ENCODE measurements at regions not wholly inside any gene's neighbourhood (a gene's known extent, or its start where the extent isn't known, plus 50 kb on each side); places are given as distances from the start of the nearest gene placed in this dataset.

DNA sequence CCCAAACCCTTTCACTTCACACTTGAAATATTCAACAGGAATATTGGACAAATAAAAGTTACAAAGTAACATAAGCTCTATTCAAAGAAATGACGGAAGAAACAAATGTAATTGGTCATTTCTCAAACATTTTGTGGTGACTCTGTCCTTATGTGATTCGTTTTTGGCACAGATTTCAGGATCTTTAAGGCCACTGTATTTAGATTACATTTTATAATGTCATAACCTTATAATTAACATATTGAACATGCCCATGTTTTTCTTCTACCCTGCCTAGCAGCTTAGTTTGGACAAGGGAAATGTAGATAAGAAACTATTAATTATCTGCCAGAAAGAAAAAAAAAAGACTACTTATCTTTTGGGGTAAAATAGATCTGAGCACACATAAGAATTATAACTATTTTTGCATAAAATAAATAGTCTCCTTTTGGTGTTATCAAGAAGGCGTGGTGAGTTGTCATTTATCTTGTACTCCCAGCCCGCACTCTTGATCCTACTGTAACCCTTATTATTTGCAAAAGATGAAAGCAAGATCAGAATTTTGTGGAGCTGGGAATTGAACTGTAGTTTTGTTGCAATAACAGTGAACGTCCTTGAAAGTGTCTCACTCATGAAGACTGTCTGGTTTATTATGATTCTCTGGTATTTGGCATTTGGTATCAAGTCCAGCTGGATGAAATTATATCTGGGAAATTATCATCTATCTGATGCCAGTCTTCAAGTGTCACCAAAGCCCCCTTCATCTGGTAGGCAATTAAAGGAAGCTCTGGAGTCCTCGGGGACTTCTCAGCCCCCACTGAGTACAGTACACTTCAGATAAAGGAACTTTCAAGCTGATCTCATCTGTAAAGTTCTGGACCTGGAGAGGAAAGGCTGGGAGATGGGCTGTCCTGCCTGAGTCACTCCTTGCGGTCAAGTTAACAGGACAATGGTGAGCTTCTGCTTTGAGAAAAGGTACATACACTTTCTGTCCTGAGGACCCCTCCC, 175.7 kb upstream of the INHBA start:
- no peak for DNase-seq (ENCODE audit: low read depth)

- DNase-seq (ENCODE audit: low read depth), result no peak
Measured at GRCh38 chr7:41877118-41877517, 174.2 kb upstream of the INHBA start.

DNA sequence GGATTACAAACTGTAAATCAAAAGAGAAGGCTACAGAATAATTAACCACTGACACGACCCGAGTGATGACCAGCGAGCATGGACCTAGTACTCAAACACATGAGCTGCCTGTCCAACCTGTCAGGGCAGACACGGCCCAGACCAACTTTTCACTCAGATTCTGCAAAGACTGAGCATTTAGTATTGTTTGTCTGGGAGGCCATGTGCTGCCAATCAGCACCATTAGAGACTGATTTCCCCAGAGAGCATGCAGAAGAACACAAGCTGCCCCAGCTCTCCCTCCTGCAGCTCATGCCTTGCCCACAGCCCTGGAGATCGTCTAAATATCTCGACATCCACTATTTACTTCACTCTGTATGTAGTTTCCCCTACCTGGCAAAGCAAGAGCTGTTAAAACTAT, 172.6 kb upstream of the INHBA start:
- no peak for DNase-seq (ENCODE audit: low read depth)

GRCh38 chr7:41874201-41874785, 171.4 kb upstream of the INHBA start:
- DNase-seq (ENCODE audit: low read depth), result no peak

- DNase-seq (ENCODE audit: low read depth), result no peak
Measured at GRCh38 chr7:41873741-41874140, 170.9 kb upstream of the INHBA start.

GRCh38 chr7:41872966-41873365, 170.1 kb upstream of the INHBA start:
- DNase-seq (ENCODE audit: low read depth), result no peak

- DNase-seq (ENCODE audit: low read depth), result no peak
Measured at GRCh38 chr7:41870461-41871138, 167.7 kb upstream of the INHBA start.

GRCh38 chr7:41869997-41870396, 167.1 kb upstream of the INHBA start:
- no peak for DNase-seq (ENCODE audit: low read depth)

DNA sequence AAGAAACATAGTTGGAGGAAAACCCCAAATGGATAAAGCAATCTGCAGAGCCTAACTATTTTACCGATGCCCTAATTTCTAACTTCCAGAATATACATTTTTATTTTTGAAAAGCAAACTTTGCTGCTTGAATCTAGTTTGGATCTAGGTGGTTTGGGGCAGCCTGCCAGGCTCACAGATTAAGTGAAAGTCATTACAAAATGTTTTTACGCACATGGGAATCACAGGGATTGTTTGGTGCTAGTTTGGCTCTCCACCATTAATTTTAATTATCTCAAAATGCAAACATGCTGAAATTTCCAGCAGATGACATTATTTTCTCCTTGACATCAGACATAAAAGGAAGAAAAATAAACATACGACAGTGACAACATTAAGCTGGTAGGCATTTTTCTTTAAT, 166.7 kb upstream of the INHBA start:
- no peak for DNase-seq (ENCODE audit: low read depth)

- no peak for DNase-seq (ENCODE audit: low read depth)
Measured at GRCh38 chr7:41869091-41869490, 166.2 kb upstream of the INHBA start.

DNA sequence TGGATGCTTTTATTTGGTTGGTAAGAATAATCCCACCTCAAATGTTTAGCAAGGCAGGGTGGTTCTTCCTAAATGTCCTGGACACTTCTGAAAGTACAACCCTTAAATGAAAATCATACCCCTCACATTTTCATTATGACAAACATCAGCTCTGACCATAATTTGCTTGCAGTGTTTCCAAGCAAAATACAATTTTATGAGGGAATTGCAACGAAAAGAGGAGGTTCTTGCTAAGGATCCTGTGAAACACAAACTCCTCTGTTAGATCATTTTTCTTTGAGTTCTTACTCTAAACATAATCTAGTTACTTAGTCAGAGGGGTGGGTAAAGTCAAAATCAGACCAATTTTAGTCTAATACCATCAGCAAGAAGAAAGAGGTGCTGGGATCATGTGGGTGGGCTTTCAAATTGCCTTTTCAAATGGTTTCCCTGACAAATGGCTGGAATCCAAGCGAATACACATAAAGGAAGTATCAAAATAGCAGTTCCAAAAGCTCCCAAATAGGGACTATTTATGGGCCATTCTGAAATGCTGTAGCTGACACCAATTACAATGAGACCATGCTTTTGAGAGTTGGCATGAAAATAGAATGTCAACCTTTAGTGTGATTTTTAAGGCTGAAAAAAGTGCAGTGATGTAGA, 164.9 kb upstream of the INHBA start:
- DNase-seq (ENCODE audit: low read depth), result no peak

DNA sequence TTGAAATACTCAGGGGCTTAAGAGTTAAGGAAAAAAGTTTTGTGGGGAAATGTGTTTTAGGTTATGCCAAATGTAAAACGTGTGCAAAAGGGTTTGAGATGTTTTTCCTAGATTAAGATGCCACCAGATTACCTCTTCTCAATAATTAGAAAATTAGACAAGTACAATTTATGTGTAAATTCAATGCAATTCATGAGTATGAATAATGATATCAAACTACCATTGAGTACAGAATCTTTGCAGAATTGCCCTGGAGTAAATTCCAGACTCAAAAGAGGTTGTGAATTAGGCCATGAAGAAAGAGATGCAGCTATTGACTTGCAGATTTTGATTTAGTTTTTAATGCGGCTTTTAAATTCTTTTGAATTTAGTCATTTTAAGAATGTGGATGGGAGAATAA, 159.4 kb upstream of the INHBA start:
- no peak for DNase-seq (ENCODE audit: low read depth)

- DNase-seq (ENCODE audit: low read depth), result no peak
Measured at GRCh38 chr7:41861642-41862041, 158.8 kb upstream of the INHBA start.

DNA sequence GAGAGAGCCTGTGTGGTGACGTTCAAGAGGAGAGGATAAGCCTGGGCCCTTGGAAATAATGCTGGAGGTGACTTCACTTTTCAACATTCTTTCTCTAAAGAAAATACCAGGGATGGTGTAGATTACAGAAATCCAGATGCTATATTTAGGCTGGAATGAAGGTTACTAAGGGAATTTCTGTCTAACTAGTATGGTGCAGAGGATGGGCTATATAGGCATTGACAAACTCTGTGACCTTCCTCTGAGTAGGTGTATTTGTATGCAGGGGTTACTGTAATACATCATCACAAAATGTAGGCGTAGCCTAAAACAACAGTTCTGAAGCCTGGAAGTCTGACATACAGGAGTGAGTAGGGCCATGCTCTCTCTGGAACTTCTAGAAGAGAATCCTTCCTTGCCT, 155.3 kb upstream of the INHBA start:
- DNase-seq (ENCODE audit: low read depth), result no peak

GRCh38 chr7:41855798-41856197, 152.9 kb upstream of the INHBA start:
- DNase-seq (ENCODE audit: low read depth), result no peak

- DNase-seq (ENCODE audit: low read depth), result no peak
Measured at GRCh38 chr7:41847606-41848005, 144.7 kb upstream of the INHBA start.

DNA sequence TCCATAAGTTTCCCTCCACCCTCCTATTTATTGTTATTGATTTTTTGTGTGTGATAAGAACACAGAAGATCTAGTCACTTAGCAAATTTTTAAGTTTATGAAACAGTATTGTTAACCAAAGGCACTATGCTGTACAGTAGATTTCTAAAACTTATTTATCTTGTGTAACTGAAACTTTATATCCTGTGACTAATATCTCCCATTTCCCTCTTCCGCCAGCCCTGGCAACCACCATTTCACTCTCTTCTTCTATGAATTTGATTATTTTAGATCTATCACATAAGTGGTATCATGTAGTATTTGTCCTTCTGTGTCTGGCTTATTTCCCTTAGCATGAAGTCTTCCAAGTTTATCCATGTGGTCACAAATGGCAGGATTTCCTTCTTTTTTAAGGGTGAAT, 144.3 kb upstream of the INHBA start:
- no peak for DNase-seq (ENCODE audit: low read depth)

GRCh38 chr7:41842956-41843355, 140.1 kb upstream of the INHBA start:
- DNase-seq (ENCODE audit: low read depth), result no peak

DNA sequence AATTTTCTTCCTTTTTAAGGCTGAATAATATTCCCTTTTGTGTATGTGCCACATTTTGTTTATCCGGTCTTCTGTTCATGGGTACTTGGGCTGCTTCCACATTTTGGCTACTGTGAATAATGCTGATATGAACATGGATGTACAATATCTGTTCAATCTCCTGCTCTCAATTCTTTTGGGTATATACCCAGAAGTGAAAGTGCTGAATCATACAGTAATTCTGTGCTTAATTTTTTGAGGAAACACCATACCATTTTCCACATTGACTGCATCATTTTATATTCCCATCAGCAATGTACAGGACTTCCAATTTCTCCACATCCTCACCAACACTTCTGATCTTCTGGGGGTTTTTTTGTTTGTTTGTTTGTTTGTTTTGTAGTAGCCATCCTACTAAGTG, 135.0 kb upstream of the INHBA start:
- no peak for DNase-seq (ENCODE audit: low read depth)

DNA sequence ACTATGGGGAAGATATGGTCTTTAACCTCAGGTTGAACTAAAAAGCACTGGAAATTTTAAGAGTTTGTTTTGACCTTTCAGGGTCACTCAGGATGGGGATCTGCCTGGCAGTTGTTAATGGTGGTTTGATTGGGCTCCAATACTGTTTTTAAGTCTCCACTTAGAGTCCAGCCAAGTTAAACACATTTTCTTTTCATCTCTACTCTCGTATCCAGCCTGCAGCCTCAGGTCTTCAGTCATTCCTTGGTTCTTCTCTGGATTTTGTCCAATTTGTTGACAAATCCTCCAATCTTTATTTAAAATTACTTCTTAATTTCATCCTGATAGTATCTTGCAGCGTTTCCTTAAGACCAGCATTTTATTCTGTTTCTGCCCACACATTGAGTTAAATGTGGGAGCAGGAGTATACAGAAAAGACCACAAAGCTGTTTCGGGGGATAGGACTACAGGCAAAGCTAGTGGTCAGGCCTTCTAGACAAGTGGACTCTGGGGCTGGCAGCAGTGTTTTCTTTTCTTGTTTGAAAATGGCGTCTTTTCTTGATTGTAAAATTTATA, 133.2 kb upstream of the INHBA start:
- DNase-seq (ENCODE audit: low read depth), result no peak

- DNase-seq (ENCODE audit: low read depth), result no peak
Measured at GRCh38 chr7:41834805-41835694, 132.2 kb upstream of the INHBA start.
